WERI-Rb-1 (cell line): ENCODE measurements at regions not wholly inside any gene's neighbourhood (a gene's known extent, or its start where the extent isn't known, plus 50 kb on each side); places are given as distances from the start of the nearest gene placed in this dataset.

Experiments used
- DNase-seq: peaks from one replicate; pipeline ENCODE4 v3.0.0-alpha.2; 2020
- H3K27ac ChIP-seq: fragments of 250-450 bp; sonication (Bioruptor Pico); 2 replicates; pipeline ENCODE4 v1.5.1; 2020; ENCODE audit warnings: mild to moderate bottlenecking, moderate library complexity
- H3K27me3 ChIP-seq: fragments of 250-450 bp; sonication (Bioruptor Pico); 2 replicates; pipeline ENCODE4 v1.5.1; 2021; ENCODE audit warnings: mild to moderate bottlenecking, low read depth, moderate library complexity; ENCODE audit not compliant: insufficient read depth, severe bottlenecking
- H3K36me3 ChIP-seq: fragments of 250-450 bp; sonication (Bioruptor Pico); 2 replicates; pipeline ENCODE4 v1.5.1; 2020; ENCODE audit warnings: mild to moderate bottlenecking, moderate library complexity
- H3K4me3 ChIP-seq: 2 replicates; pipeline ENCODE4 v1.5.1; 2011; ENCODE audit warnings: low read depth, mild to moderate bottlenecking, control low read depth, low read length
- H3K9me3 ChIP-seq: fragments of 250-450 bp; sonication (Bioruptor Pico); 2 replicates; pipeline ENCODE4 v1.5.1; 2021; ENCODE audit warnings: mild to moderate bottlenecking, moderate library complexity; ENCODE audit not compliant: severe bottlenecking
- TF ChIP-seq, protein P1 (sequence below): IDR thresholded peaks from 2 replicates; pipeline ENCODE4 v1.5.1; 2011; ENCODE audit warnings: low read depth, mild to moderate bottlenecking, control low read depth, inconsistent platforms, low read length

DNA sequence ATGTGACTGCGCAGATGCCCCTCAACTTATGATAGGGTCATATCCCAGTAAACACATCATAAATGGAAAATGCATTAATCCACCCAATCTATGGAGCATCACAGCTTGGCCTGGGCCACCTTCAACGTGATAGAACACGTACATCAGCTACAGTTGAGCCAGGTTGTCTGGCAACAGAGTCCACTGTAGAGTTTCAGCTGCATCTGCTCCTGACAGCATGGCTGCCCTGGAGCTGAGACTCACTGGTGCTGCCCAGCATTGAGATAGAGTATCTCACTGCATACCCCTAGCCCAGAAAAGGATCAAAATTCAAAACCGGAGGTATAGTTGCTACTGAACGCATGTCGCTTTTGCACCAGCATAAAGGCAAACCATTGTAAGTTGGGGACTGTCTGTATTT, 437.7 kb upstream of the MKI67 start:
- DNase-seq: no peak
- Histone ChIP-seq H3K36me3 (no peaks in the 10 kb centered on the region), H3K4me3 (no peak overlapping the region), H3K27me3 (no peaks in the 10 kb centered on the region), H3K27ac (no peak overlapping the region), H3K9me3 (no peaks in the 10 kb centered on the region)
- TF ChIP-seq, protein P1, sequence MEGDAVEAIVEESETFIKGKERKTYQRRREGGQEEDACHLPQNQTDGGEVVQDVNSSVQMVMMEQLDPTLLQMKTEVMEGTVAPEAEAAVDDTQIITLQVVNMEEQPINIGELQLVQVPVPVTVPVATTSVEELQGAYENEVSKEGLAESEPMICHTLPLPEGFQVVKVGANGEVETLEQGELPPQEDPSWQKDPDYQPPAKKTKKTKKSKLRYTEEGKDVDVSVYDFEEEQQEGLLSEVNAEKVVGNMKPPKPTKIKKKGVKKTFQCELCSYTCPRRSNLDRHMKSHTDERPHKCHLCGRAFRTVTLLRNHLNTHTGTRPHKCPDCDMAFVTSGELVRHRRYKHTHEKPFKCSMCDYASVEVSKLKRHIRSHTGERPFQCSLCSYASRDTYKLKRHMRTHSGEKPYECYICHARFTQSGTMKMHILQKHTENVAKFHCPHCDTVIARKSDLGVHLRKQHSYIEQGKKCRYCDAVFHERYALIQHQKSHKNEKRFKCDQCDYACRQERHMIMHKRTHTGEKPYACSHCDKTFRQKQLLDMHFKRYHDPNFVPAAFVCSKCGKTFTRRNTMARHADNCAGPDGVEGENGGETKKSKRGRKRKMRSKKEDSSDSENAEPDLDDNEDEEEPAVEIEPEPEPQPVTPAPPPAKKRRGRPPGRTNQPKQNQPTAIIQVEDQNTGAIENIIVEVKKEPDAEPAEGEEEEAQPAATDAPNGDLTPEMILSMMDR: no peak

DNA sequence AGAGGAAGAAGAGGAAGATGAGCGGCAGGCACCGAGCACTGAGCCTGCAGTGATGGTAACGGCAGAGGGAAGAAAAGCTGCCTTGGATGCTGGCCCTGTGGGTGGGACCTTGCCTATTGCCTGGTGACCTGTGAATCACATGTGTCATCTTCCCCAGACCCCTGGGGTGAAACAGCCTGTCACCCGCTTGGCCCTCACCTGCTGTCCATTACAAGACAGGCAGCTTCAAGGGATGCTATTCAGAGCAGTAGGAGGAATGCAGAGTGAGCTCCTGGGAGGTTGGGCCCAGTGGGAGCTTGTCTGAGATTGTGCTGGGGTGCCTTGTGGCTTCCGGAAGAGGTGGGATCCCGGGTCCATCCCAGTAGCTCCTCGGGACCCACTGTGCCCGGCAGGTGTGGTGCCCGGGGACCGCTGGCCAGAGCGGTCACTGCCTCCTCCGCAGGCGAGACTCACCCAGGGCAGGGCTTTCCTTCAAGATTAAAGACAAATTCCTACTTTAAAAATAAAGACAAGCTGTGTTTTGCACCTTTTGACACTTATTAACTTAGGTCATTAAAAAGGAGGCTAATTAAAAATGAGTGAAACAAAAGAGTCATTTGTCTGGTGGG, 440.2 kb upstream of the MKI67 start:
- no peak for DNase-seq
- Histone ChIP-seq H3K9me3 (no peaks in the 10 kb centered on the region), H3K27me3 (no peaks in the 10 kb centered on the region), H3K36me3 (no peaks in the 10 kb centered on the region), H3K27ac (no peak overlapping the region), H3K4me3 (no peak overlapping the region)
- TF ChIP-seq, protein P1: no peak

DNA sequence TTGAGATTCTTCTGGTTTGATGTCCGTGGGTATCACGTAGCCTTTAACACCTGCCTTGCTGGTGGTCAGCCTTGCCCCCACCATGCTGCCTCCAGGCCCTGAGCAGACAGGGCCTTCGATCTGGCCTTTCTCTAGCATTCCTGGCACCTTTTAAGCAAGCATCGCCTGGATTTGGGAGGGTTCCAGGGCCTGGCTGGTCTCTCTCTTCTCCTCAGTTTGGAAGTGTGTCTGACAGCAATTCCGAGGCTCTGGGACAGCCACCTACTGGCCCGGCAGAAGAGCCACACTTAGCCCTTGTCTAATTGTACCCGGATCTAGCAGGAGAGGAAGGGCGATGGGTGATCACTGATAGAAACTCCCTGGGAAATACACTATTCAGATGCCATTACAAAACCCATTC, 441.3 kb upstream of the MKI67 start:
- TF ChIP-seq, protein P1: no peak
- Histone ChIP-seq H3K36me3 (no peaks in the 10 kb centered on the region), H3K4me3 (no peak overlapping the region), H3K27ac (no peak overlapping the region), H3K27me3 (no peaks in the 10 kb centered on the region), H3K9me3 (no peaks in the 10 kb centered on the region)
- no peak for DNase-seq

DNA sequence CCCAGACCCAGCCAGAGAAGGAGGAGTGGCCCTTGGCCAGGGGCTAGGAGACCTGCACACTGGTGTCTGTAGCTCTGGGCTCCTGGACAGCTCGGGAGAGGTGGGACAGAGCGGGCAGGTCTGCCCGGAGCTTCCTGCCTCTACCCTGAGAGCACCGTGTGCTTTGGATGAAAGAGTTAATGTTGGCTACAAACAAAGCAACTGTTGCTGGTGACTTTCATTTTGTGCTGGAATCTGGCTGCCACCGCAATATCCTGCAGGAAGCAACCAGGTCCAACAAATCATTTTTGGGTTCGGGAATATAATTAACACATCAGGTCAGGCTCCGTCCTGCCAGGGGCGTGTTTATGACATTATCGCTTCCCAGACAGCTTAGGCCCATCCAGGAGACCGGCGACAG, 441.8 kb upstream of the MKI67 start:
- Histone ChIP-seq H3K27me3 (no peaks in the 10 kb centered on the region), H3K27ac (no peak overlapping the region), H3K9me3 (no peaks in the 10 kb centered on the region), H3K4me3 (no peak overlapping the region), H3K36me3 (no peaks in the 10 kb centered on the region)
- TF ChIP-seq, protein P1: no peak
- no peak for DNase-seq

DNA sequence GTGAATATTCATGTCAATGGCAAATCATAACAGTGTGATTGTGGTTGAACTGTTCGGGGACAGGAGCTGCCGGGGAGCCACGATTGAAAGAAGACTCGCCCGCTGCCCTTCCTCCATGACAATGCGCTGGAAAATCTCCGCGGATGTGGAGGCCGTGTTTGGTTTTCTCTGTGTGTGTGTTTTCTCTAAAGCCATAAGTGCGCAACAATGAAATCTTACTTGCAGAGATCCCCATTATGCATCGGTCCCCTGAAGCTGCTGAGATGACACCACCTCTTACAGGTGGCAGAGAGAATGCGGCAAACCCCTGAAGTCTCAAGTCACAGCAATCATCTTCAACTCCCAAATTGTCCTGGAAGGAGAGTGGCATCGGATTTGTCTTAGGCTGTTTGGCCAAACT, 442.3 kb upstream of the MKI67 start:
- Histone ChIP-seq H3K4me3 (no peak overlapping the region), H3K36me3 (no peaks in the 10 kb centered on the region), H3K9me3 (no peaks in the 10 kb centered on the region), H3K27ac (no peak overlapping the region), H3K27me3 (no peaks in the 10 kb centered on the region)
- DNase-seq: no peak
- TF ChIP-seq, protein P1: no peak
